Parathyroid adenoma (tissue), 2 donors: ENCODE measurements at regions not wholly inside any gene's neighbourhood (a gene's known extent, or its start where the extent isn't known, plus 50 kb on each side); places are given as distances from the start of the nearest gene placed in this dataset.

Experiments used
- H2AFZ ChIP-seq: fragments of 300-600 bp; sonication (generic); one replicate; pipeline ENCODE4 v1.7.0; 2017; ENCODE audit warnings: antibody characterized with exemption, mild to moderate bottlenecking
- H3K27ac ChIP-seq: fragments of 300-600 bp; sonication (generic); one replicate; pipeline ENCODE4 v1.7.0; 2017
- H3K27me3 ChIP-seq: fragments of 300-600 bp; sonication (generic); one replicate; pipeline ENCODE4 v1.7.0; 2017; ENCODE audit warnings: low read length; ENCODE audit not compliant: control insufficient read depth, insufficient read depth
- H3K36me3 ChIP-seq: fragments of 300-600 bp; sonication (generic); one replicate; pipeline ENCODE4 v1.7.0; 2017; ENCODE audit warnings: low read length; ENCODE audit not compliant: control insufficient read depth, insufficient read depth
- H3K4me1 ChIP-seq: fragments of 300-600 bp; sonication (generic); one replicate; pipeline ENCODE4 v1.7.0; 2017; ENCODE audit warnings: control low read depth
- H3K4me2 ChIP-seq: fragments of 300-600 bp; sonication (generic); one replicate; pipeline ENCODE4 v1.7.0; 2017; ENCODE audit warnings: low read length
- H3K4me3 ChIP-seq: fragments of 300-600 bp; sonication (generic); one replicate; pipeline ENCODE4 v1.7.0; 2017; ENCODE audit warnings: low read depth, low read length
- H3K79me2 ChIP-seq: fragments of 300-600 bp; sonication (generic); one replicate; pipeline ENCODE4 v1.7.0; 2017; ENCODE audit warnings: control low read depth
- H3K9ac ChIP-seq: fragments of 300-600 bp; sonication (generic); one replicate; pipeline ENCODE4 v1.7.0; 2017; ENCODE audit warnings: mild to moderate bottlenecking
- H3K9me3 ChIP-seq: fragments of 300-600 bp; sonication (generic); one replicate; pipeline ENCODE4 v1.7.0; 2017; ENCODE audit warnings: low read length; ENCODE audit not compliant: control insufficient read depth
- CTCF ChIP-seq: fragments of 300-600 bp; sonication (generic); IDR thresholded peaks from one replicate; pipeline ENCODE4 v1.7.0; 2017; ENCODE audit warnings: antibody characterized with exemption, mild to moderate bottlenecking
- donor health status: primary hyperparathyroidism.

GRCh38 chr20:41956338-41957074, 338.3 kb upstream of the CHD6 start:
- Histone ChIP-seq H3K27me3 (no peaks in the 10 kb centered on the region), H3K79me2 (peaks cover 3% of the 10 kb centered on the region), H3K36me3 (no peaks in the 10 kb centered on the region), H3K9me3 (no peaks in the 10 kb centered on the region), H3K4me1 (peaks cover 6% of the 10 kb centered on the region), H3K4me2 (no peak overlapping the region), H3K9ac (no peak overlapping the region), H3K27ac (no peak overlapping the region), H2AFZ (no peak overlapping the region), H3K4me3 (no peak overlapping the region)
- peak; percentile 52 for TF ChIP-seq CTCF

- Histone ChIP-seq H2AFZ (peak overlapping the region; percentile 39), H3K27me3 (no peaks in the 10 kb centered on the region), H3K9me3 (no peaks in the 10 kb centered on the region), H3K4me1 (peaks cover 6% of the 10 kb centered on the region), H3K4me2 (no peak overlapping the region), H3K9ac (no peak overlapping the region), H3K27ac (no peak overlapping the region), H3K36me3 (no peaks in the 10 kb centered on the region), H3K79me2 (peaks cover 7% of the 10 kb centered on the region), H3K4me3 (no peak overlapping the region)
- TF ChIP-seq CTCF = no peak
Measured at GRCh38 chr20:41952166-41952565, 334.0 kb upstream of the CHD6 start.

- Histone ChIP-seq H3K4me3 (no peak overlapping the region), H3K4me1 (peaks cover 6% of the 10 kb centered on the region), H2AFZ (peak overlapping the region; percentile 39), H3K4me2 (no peak overlapping the region), H3K36me3 (no peaks in the 10 kb centered on the region), H3K9ac (no peak overlapping the region), H3K27ac (no peak overlapping the region), H3K27me3 (no peaks in the 10 kb centered on the region), H3K9me3 (no peaks in the 10 kb centered on the region), H3K79me2 (peaks cover 5% of the 10 kb centered on the region)
- no peak for TF ChIP-seq CTCF
Measured at GRCh38 chr20:41951615-41952014, 333.4 kb upstream of the CHD6 start.

- H3K4me1 ChIP-seq = peaks cover 14% of the 10 kb centered on the region
- TF ChIP-seq CTCF = no peak
- H3K9me3 ChIP-seq = no peaks in the 10 kb centered on the region
- no peak overlapping the region for H3K9ac ChIP-seq
- no peak overlapping the region for H3K27ac ChIP-seq
- H3K4me3 ChIP-seq = no peak overlapping the region
- H3K79me2 ChIP-seq = peaks cover 5% of the 10 kb centered on the region
- no peak overlapping the region for H3K4me2 ChIP-seq
- no peaks in the 10 kb centered on the region for H3K36me3 ChIP-seq
- H3K27me3 ChIP-seq = peaks cover 3% of the 10 kb centered on the region
- no peak overlapping the region for H2AFZ ChIP-seq
Measured at GRCh38 chr20:41939659-41940058, 321.5 kb upstream of the CHD6 start.

GRCh38 chr20:41938353-41938752, 320.2 kb upstream of the CHD6 start:
- Histone ChIP-seq H3K9me3 (no peaks in the 10 kb centered on the region), H3K27me3 (peaks cover 3% of the 10 kb centered on the region), H3K4me1 (peaks cover 14% of the 10 kb centered on the region), H3K9ac (no peak overlapping the region), H3K4me2 (no peak overlapping the region), H3K36me3 (no peaks in the 10 kb centered on the region), H3K79me2 (peaks cover 5% of the 10 kb centered on the region), H3K4me3 (no peak overlapping the region), H2AFZ (no peak overlapping the region), H3K27ac (no peak overlapping the region)
- no peak for TF ChIP-seq CTCF
